Cardiac muscle cell (in vitro differentiated cells and primary cell): ENCODE measurements at regions not wholly inside any gene's neighbourhood (a gene's known extent, or its start where the extent isn't known, plus 50 kb on each side); places are given as distances from the start of the nearest gene placed in this dataset.

Experiments used
- DNase-seq, 2 donors: peaks; one replicate each; pipeline versions ENCODE4 v3.0.0 to v3.0.0-alpha.2; 2010 to 2017; ENCODE audit warnings: low read depth in 1 of 2, low spot score in 1 of 2
- H3K27ac ChIP-seq: fragments of 200-600 bp; sonication (generic); 2 replicates; pipeline ENCODE4 v1.5.1; 2016
- H3K27me3 ChIP-seq: fragments of 200-600 bp; sonication (generic); 2 replicates; pipeline ENCODE4 v1.6.0; 2016; ENCODE audit warnings: control low read depth
- H3K36me3 ChIP-seq: fragments of 200-600 bp; sonication (generic); 2 replicates; pipeline ENCODE4 v1.5.1; 2016; ENCODE audit warnings: control low read depth
- H3K4me1 ChIP-seq: fragments of 200-600 bp; sonication (generic); 2 replicates; pipeline ENCODE4 v1.8.1; 2017; ENCODE audit warnings: low read depth, mild to moderate bottlenecking, mixed run types
- H3K4me3 ChIP-seq: fragments of 200-600 bp; sonication (generic); 2 replicates; pipeline ENCODE4 v1.5.1; 2016; ENCODE audit warnings: mild to moderate bottlenecking
- H3K9me3 ChIP-seq: fragments of 200-600 bp; sonication (generic); 2 replicates; pipeline ENCODE4 v1.5.1; 2017; ENCODE audit warnings: low read depth, mild to moderate bottlenecking, control low read depth
- TF ChIP-seq, protein P1 (sequence below): IDR thresholded peaks from 2 replicates; pipeline ENCODE4 v1.5.1; 2012; ENCODE audit warnings: low read depth, mild to moderate bottlenecking, low read length

DNA sequence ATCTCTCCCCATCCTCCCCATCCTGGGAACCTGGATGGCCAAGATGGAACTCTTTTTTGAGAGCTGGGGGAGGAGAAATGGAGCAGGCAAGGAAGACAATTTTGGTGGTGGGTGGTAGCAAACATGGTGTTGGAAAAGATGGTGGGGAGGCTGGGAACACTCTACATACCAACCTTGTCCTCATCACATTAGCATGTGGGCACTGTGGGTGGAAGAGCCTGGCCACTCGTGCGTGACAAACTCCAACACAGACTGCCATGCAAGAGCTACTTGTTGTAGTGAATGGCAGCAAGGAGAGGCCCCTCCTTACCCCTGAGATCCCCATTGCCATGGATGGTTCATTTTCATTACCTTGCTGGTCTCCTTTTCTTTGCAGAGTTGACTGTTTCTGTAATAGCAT is 262.6 kb downstream of the RPLP1 start:
- H3K27ac ChIP-seq, result no peak overlapping the region
- H3K27me3 ChIP-seq, result peaks cover 5% of the 10 kb centered on the region
- H3K9me3 ChIP-seq, result no peaks in the 10 kb centered on the region
- TF ChIP-seq, protein P1, sequence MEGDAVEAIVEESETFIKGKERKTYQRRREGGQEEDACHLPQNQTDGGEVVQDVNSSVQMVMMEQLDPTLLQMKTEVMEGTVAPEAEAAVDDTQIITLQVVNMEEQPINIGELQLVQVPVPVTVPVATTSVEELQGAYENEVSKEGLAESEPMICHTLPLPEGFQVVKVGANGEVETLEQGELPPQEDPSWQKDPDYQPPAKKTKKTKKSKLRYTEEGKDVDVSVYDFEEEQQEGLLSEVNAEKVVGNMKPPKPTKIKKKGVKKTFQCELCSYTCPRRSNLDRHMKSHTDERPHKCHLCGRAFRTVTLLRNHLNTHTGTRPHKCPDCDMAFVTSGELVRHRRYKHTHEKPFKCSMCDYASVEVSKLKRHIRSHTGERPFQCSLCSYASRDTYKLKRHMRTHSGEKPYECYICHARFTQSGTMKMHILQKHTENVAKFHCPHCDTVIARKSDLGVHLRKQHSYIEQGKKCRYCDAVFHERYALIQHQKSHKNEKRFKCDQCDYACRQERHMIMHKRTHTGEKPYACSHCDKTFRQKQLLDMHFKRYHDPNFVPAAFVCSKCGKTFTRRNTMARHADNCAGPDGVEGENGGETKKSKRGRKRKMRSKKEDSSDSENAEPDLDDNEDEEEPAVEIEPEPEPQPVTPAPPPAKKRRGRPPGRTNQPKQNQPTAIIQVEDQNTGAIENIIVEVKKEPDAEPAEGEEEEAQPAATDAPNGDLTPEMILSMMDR, result no peak
- H3K36me3 ChIP-seq, result no peaks in the 10 kb centered on the region
- H3K4me3 ChIP-seq, result no peak overlapping the region
- H3K4me1 ChIP-seq, result no peaks in the 10 kb centered on the region
- DNase-seq, result no peak

DNA sequence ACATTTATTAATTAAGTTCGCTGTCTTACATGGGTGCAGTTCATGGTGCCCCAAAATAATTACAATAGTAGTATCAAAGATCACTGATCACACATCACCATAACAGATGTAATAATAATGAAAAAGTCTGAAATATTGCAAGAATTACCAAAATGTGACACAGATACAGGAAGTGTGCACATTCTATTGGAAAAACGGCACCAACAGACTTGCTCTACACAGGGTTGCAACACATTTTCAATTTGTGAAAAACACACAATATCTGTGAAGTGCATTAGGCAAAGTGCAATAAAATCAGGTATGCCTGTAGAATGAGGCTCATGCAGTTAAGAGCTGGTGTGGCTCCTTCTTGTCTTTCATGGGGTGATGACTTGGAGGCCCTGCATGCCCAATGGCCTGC is 265.8 kb downstream of the RPLP1 start:
- Histone ChIP-seq H3K27me3 (peaks cover under 1% of the 10 kb centered on the region), H3K27ac (no peak overlapping the region), H3K4me1 (no peaks in the 10 kb centered on the region), H3K9me3 (no peaks in the 10 kb centered on the region), H3K36me3 (no peaks in the 10 kb centered on the region), H3K4me3 (no peak overlapping the region)
- no peak for DNase-seq
- TF ChIP-seq, protein P1, result no peak

DNA sequence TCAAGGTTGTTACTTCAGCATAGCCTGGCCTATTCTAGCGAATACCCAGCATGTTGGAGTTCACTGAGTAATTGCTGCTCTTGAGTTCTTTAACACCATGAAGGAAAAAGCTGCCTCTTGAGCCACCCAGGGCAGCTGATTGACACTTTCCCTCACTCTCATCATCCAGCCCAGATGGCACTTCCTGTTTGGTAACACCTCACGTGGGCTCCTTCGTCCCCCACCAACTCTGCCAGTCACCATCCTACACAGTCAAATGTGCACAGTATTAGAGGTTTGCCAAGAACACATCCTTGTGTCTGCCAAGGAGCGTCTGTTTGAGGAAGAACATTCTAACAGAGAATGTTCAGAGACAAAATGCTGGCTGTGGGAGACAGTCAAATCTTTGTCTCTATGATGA is 266.3 kb downstream of the RPLP1 start:
- no peaks in the 10 kb centered on the region for H3K9me3 ChIP-seq
- TF ChIP-seq, protein P1, result no peak

GRCh38 chr15:69719527-69720240 is 267.1 kb downstream of the RPLP1 start:
- no peaks in the 10 kb centered on the region for H3K9me3 ChIP-seq
- H3K36me3 ChIP-seq, result no peaks in the 10 kb centered on the region
- TF ChIP-seq, protein P1, result no peak
- no peak overlapping the region for H3K27ac ChIP-seq
- H3K4me1 ChIP-seq, result no peaks in the 10 kb centered on the region
- peaks cover 3% of the 10 kb centered on the region for H3K27me3 ChIP-seq
- no peak overlapping the region for H3K4me3 ChIP-seq
- DNase-seq, result peak in 1 of 2 donors; percentile 40

More for the DNA sequence above, 266.3 kb downstream of the RPLP1 start:
- Histone ChIP-seq H3K4me3 (no peak overlapping the region), H3K4me1 (no peaks in the 10 kb centered on the region), H3K27me3 (no peaks in the 10 kb centered on the region), H3K36me3 (no peaks in the 10 kb centered on the region), H3K27ac (no peak overlapping the region)
- DNase-seq, result peak in 1 of 2 donors; percentile 12

DNA sequence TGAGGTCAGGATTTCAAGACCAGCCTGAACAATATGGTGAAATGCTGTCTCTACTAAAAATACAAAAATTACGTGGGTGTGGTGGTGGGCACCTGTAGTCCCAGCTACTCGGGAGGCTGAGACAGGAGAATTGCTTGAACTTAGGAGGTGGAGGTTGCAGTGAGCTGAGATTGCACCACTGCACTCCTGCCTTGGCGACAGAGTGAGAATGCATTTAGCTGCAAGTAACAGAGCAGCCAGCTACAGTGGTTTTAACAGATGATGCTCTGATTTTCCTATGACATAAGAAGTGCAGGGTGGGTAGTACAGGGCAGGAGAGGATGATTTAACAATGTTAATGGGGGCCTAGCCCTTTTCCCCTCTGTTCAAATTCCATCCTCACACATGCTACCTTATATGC is 267.9 kb downstream of the RPLP1 start:
- Histone ChIP-seq H3K27ac (no peak overlapping the region), H3K36me3 (no peaks in the 10 kb centered on the region), H3K9me3 (no peaks in the 10 kb centered on the region), H3K4me1 (no peaks in the 10 kb centered on the region), H3K27me3 (peaks cover 6% of the 10 kb centered on the region), H3K4me3 (no peak overlapping the region)
- no peak for DNase-seq
- TF ChIP-seq, protein P1, result no peak
